HepG2 (cell line): ENCODE measurements at regions not wholly inside any gene's neighbourhood (a gene's known extent, or its start where the extent isn't known, plus 50 kb on each side); places are given as distances from the start of the nearest gene placed in this dataset.

Source experiments
- ATAC-seq: fragments of 200-7000 bp; cut with Tn5 transposase; 3 replicates; pipeline ENCODE4 v1.9.1; 2020; ENCODE audit warnings: mild to moderate bottlenecking, moderate library complexity
- BruUV-seq: library from RNA; stranded (reverse); fragments of 400-500 nt; replicated peaks from 2 replicates; lab custom pipeline; 2021; lab: Mats Ljungman, UMichigan
- CTCF ChIA-PET: fragments of 300-600 bp; formaldehyde crosslinking; extraction: SDS; loops from one replicate; lab custom pipeline; 2021; ENCODE audit warnings: low total read pairs, inconsistent platforms, low intra/inter-chr PET ratio; lab: Yijun Ruan, JAX
- POLR2A ChIA-PET: fragments of 350-600 bp; sonication (Branson Sonifier 250); formaldehyde crosslinking; loops from one replicate; lab custom pipeline; 2020; ENCODE audit warnings: antibody characterized with exemption, inconsistent platforms; lab: Yijun Ruan, JAX
- DNase-seq: peaks from one replicate; pipeline ENCODE4 v3.0.0-alpha.2; 2015; ENCODE audit warnings: low spot score
- FAIRE-seq: peaks from 3 replicates; lab custom pipeline; 2011; peaks lifted over from hg19 to GRCh38; lab: Jason Lieb, UNC
- H2AFZ ChIP-seq: one replicate; pipeline ENCODE4 v1.6.1; 2011; ENCODE audit warnings: low read length, inconsistent platforms
- H3K27ac ChIP-seq: fragments of 300-600 bp; 3 replicates; pipeline ENCODE4 v1.8.0; 2011; ENCODE audit warnings: mixed run types, mild to moderate bottlenecking, mixed read lengths, low read length, inconsistent platforms; ENCODE audit not compliant: insufficient read depth; ENCODE audit errors: extremely low read length
- H3K27me3 ChIP-seq, 2 experiments: fragments of 200-600 bp in 1 of 2; 2 replicates in 1 of 2; 3 replicates in 1 of 2; pipeline versions ENCODE4 v1.6.0 to v1.8.0; 2011; ENCODE audit warnings: low read length in 2 of 2, mild to moderate bottlenecking in 2 of 2, moderate library complexity in 2 of 2, inconsistent platforms in 1 of 2; ENCODE audit not compliant: insufficient read depth in 2 of 2, control insufficient read depth in 1 of 2
- H3K36me3 ChIP-seq, 2 experiments: fragments of 200-600 bp in 1 of 2; replicated peaks in 1 of 2; 2 replicates in 1 of 2; 3 replicates in 1 of 2; pipeline versions ENCODE4 v1.5.1 to v1.8.0; 2011; ENCODE audit warnings: low read length in 2 of 2, inconsistent platforms in 1 of 2; ENCODE audit not compliant: insufficient read depth in 2 of 2, control insufficient read depth in 1 of 2
- H3K4me1 ChIP-seq: 2 replicates; pipeline ENCODE4 v1.5.1; 2012; ENCODE audit warnings: low read length, inconsistent platforms; ENCODE audit not compliant: insufficient read depth
- H3K4me2 ChIP-seq: 2 replicates; pipeline ENCODE4 v1.6.0; 2011; ENCODE audit warnings: low read depth, low read length, inconsistent platforms
- H3K4me3 ChIP-seq, 3 experiments: fragments of 200-600 bp in 1 of 3; sonication (generic), shearing (Covaris generic) in 1 of 3; replicated peaks in 1 of 3; 2 replicates each; pipeline ENCODE4 v1.5.1; 2011 to 2016; ENCODE audit warnings: low read length in 3 of 3, inconsistent platforms in 2 of 3, low read depth in 2 of 3, mild to moderate bottlenecking in 2 of 3, control low read depth in 1 of 3, mixed read lengths in 1 of 3; ENCODE audit not compliant: insufficient read depth in 1 of 3
- H3K79me2 ChIP-seq: one replicate; pipeline ENCODE4 v1.6.1; 2011; ENCODE audit warnings: low read length, inconsistent platforms; ENCODE audit not compliant: insufficient read depth
- H3K9ac ChIP-seq: 2 replicates; pipeline ENCODE4 v1.6.0; 2011; ENCODE audit warnings: mild to moderate bottlenecking, low read depth, low read length, inconsistent platforms; ENCODE audit not compliant: insufficient read depth
- H3K9me3 ChIP-seq: 2 replicates; pipeline ENCODE4 v1.5.1; 2012; ENCODE audit warnings: mild to moderate bottlenecking, low read length
- H4K20me1 ChIP-seq: 2 replicates; pipeline ENCODE4 v1.6.0; 2011; ENCODE audit warnings: inconsistent platforms, mild to moderate bottlenecking, low read length, moderate library complexity; ENCODE audit not compliant: insufficient read depth
- CAMTA2 ChIP-seq: sonication (generic); formaldehyde crosslinking; IDR thresholded peaks from 2 replicates; pipeline ENCODE4 v1.4.0; 2020; ENCODE audit warnings: mild to moderate bottlenecking, missing genetic modification reagents, borderline replicate concordance
- DDIT3 ChIP-seq: sonication (generic); formaldehyde crosslinking; IDR thresholded peaks from 2 replicates; pipeline ENCODE4 v1.4.0; 2020; ENCODE audit warnings: mild to moderate bottlenecking, missing genetic modification reagents
- EED ChIP-seq: sonication (generic); formaldehyde crosslinking; IDR thresholded peaks from 2 replicates; pipeline ENCODE4 v1.5.0; 2020; ENCODE audit warnings: mild to moderate bottlenecking, missing genetic modification reagents
- MAFK ChIP-seq, 2 experiments: IDR thresholded peaks in 1 of 2; conservative IDR thresholded peaks in 1 of 2; 2 replicates each; pipeline ENCODE4 v1.6.1; 2011; ENCODE audit warnings: improper control_type of control experiment in 2 of 2, low read length in 2 of 2
- MED8 ChIP-seq: sonication (generic); formaldehyde crosslinking; IDR thresholded peaks from 2 replicates; pipeline ENCODE4 v1.8.1; 2023; ENCODE audit warnings: mild to moderate bottlenecking, missing genetic modification reagents; ENCODE audit not compliant: insufficient replicate concordance
- NFYB ChIP-seq: sonication (generic); formaldehyde crosslinking; IDR thresholded peaks from 2 replicates; pipeline ENCODE4 v1.4.0; 2020; ENCODE audit warnings: missing genetic modification reagents
- POLR2AphosphoS2 ChIP-seq: IDR thresholded peaks from 2 replicates; pipeline ENCODE4 v1.6.1; 2011; ENCODE audit warnings: low read depth, low read length, improper control_type of control experiment
- TFDP2 ChIP-seq: sonication (generic); formaldehyde crosslinking; IDR thresholded peaks from 2 replicates; pipeline ENCODE4 v1.4.0; 2020; ENCODE audit warnings: missing genetic modification reagents
- ZFP36 ChIP-seq: fragments of 150-350 bp; IDR thresholded peaks from 2 replicates; pipeline ENCODE4 v1.6.1; 2018; ENCODE audit warnings: borderline replicate concordance, low read length, low read depth; ENCODE audit not compliant: partially characterized antibody
- WGBS: methylation state at CpG from one replicate; pipeline ENCODE4 v1.1.6; 2017; ENCODE audit warnings: low lambda C conversion rate; 5-methylcytosine and 5-hydroxymethylcytosine counted together
- in situ Hi-C: cut with HindIII; loops from 2 replicates; pipeline ENCODE4 v1.10.0; 2017; ENCODE audit warnings: low pct_unique_long_range_greater_than_20kb; ENCODE audit not compliant: extremely low pct_ligation_motif_present
- intact Hi-C: fragments of 100-400 bp; cut with micrococcal nuclease; formaldehyde crosslinking; loops from one replicate; pipeline ENCODE4 v1.10.0; 2022; ENCODE audit not compliant: unreplicated experiment

- TF ChIP-seq MAFK (conservative IDR thresholded peaks at IDR 0.05 in 1 of 2, IDR thresholded peaks at IDR 0.05 in 1 of 2; ENCODE audit: low read length in 2 of 2) (no peak), EED (CRISPR knock-in tag) (no peak), CAMTA2 (CRISPR knock-in tag) (no peak), MED8 (CRISPR knock-in tag) (no peak), DDIT3 (CRISPR knock-in tag) (no peak), POLR2AphosphoS2 (no peak)
- TF ChIP-seq, all 625 proteins: peak for 0
Observed at GRCh38 chr2:237184192-237184918, 98.7 kb downstream of the COPS8 start (continued).

- POLR2A ChIA-PET, result no interaction called here
- no peaks in the 10 kb centered on the region for H3K4me1 ChIP-seq
Observed at GRCh38 chr2:237184919-237185552, 99.3 kb downstream of the COPS8 start.

More at GRCh38 chr2:237184919-237185552, 99.3 kb downstream of the COPS8 start:
- FAIRE-seq, result no peak
- H3K4me2 ChIP-seq, result no peak overlapping the region
- DNase-seq, result no peak
- in situ Hi-C loops (no loop called here), intact Hi-C loops (no loop called here)
- 28% methylated on average over 9 of the region's 9 CpGs for WGBS
- H4K20me1 ChIP-seq, result no peaks in the 10 kb centered on the region
- CTCF ChIA-PET, result no interaction called here
- no peaks in the 10 kb centered on the region for H3K79me2 ChIP-seq
- H3K4me3 ChIP-seq, result no peak overlapping the region
- no peak overlapping the region for H3K27ac ChIP-seq
- no peak overlapping the region for H2AFZ ChIP-seq
- no peaks in the 10 kb centered on the region for H3K36me3 ChIP-seq
- no peaks in the 10 kb centered on the region for H3K9me3 ChIP-seq
- no TSS peak for BruUV-seq
- H3K9ac ChIP-seq, result no peak overlapping the region
- H3K27me3 ChIP-seq, result peaks cover 3 to 37% of the 10 kb centered on the region in 2 experiments; a peak in 3 of 5 replicates
- TF ChIP-seq NFYB (no peak), ZFP36 (no peak), TFDP2 (no peak)
- TF ChIP-seq, all 625 proteins: peak for 0
- no peak for ATAC-seq
